Activated naive CD8-positive, alpha-beta T cell treated with anti-CD3 and anti-CD28 coated beads, Interleukin-2, amount 10 ng/mL, durations not matched to agents 7 days and 5 days (primary cell): ENCODE measurements at regions not wholly inside any gene's neighbourhood (a gene's known extent, or its start where the extent isn't known, plus 50 kb on each side); places are given as distances from the start of the nearest gene placed in this dataset.
A peak's percentile ranks its signal among the peaks of the same experiment; 100 is the strongest.

Experiments used
- ATAC-seq: fragments of 150-1000 bp; cut with Tn5 transposase; one replicate; pipeline ENCODE4 v1.10.0; 2021; ENCODE audit warnings: low read depth, moderate library complexity
- POLR2A ChIA-PET: fragments of 350-600 bp; sonication (Branson Sonifier 250); formaldehyde crosslinking; loops from one replicate; lab custom pipeline; 2021; ENCODE audit warnings: antibody characterized with exemption; lab: Charles Lee
- DNase-seq: peaks from one replicate; pipeline ENCODE4 v3.0.0; 2021
- H3K27ac Mint-ChIP-seq: one replicate; pipeline ENCODE4 v1.8.0; 2022; ENCODE audit warnings: mild to moderate bottlenecking, mixed read lengths
- H3K27me3 Mint-ChIP-seq: one replicate; pipeline ENCODE4 v1.8.0; 2022; ENCODE audit warnings: mild to moderate bottlenecking, moderate library complexity, mixed read lengths
- H3K36me3 Mint-ChIP-seq: one replicate; pipeline ENCODE4 v1.8.0; 2021; ENCODE audit warnings: mild to moderate bottlenecking, mixed read lengths
- H3K4me1 Mint-ChIP-seq: one replicate; pipeline ENCODE4 v1.8.0; 2021; ENCODE audit warnings: mixed read lengths
- H3K4me3 Mint-ChIP-seq: one replicate; pipeline ENCODE4 v1.8.0; 2022; ENCODE audit warnings: mild to moderate bottlenecking, moderate library complexity, mixed read lengths
- H3K9me3 Mint-ChIP-seq: one replicate; pipeline ENCODE4 v1.8.0; 2021; ENCODE audit warnings: mixed read lengths

DNA sequence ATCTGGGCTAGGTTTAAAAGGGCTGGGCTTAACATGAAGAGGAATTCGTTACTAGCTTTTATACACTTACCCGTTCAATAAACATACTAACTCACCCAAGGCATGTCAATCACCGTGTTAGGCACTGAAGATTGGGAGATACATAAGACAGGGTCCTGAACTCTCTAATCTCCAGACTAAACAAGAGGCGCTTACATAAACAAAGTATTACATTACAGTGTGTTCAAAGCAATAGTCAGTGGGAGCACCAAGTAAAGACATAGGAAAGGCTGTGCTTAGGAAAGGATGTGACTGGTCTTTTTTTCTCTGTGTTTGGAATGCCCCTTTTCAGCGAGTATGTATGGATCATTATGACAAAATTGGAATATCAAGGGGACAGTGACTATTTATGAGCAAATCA is 203.6 kb upstream of the ADRA1B start:
- no peak overlapping the region for H3K27ac Mint-ChIP-seq
- H3K27me3 Mint-ChIP-seq, result peaks cover 14% of the 10 kb centered on the region
- no peak overlapping the region for H3K4me3 Mint-ChIP-seq
- DNase-seq (no peak), ATAC-seq (no peak)
- no peaks in the 10 kb centered on the region for H3K36me3 Mint-ChIP-seq
- POLR2A ChIA-PET, result no interaction called here
- H3K9me3 Mint-ChIP-seq, result peaks cover 4% of the 10 kb centered on the region
- no peaks in the 10 kb centered on the region for H3K4me1 Mint-ChIP-seq

GRCh38 chr5:159713254-159713653 is 203.0 kb upstream of the ADRA1B start:
- Mint-ChIP-seq H3K27me3 (peaks cover 18% of the 10 kb centered on the region), H3K4me1 (no peaks in the 10 kb centered on the region), H3K4me3 (no peak overlapping the region), H3K9me3 (peaks cover 3% of the 10 kb centered on the region), H3K36me3 (no peaks in the 10 kb centered on the region), H3K27ac (no peak overlapping the region)
- POLR2A ChIA-PET, result no interaction called here
- DNase-seq, result no peak
- no peak for ATAC-seq

GRCh38 chr5:159713773-159714172 is 202.5 kb upstream of the ADRA1B start:
- POLR2A ChIA-PET, result no interaction called here
- Mint-ChIP-seq H3K4me3 (no peak overlapping the region), H3K27ac (no peak overlapping the region), H3K9me3 (peaks cover 3% of the 10 kb centered on the region), H3K36me3 (no peaks in the 10 kb centered on the region), H3K4me1 (no peaks in the 10 kb centered on the region), H3K27me3 (peaks cover 18% of the 10 kb centered on the region)
- DNase-seq, result no peak
- no peak for ATAC-seq

DNA sequence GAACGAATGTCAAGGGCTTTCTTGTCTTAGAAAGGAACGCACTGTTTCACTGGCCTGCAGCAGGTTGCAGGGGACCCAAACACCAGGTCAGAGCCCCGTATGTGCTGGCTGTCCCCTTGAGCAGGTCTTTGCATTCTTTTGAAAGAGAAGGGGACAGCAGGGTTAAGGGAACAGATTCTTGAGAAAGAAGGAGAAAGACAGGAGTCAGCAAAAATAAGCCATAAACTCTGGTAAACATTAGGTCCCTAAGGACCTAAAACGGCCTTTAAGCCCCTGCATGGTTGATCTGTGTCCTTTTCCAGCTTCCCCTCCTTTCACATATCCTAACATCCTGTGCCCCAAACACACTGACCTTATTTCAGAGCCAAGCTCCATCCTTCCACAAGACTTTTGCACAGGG is 190.8 kb upstream of the ADRA1B start:
- H3K4me1 Mint-ChIP-seq, result no peaks in the 10 kb centered on the region
- H3K9me3 Mint-ChIP-seq, result no peaks in the 10 kb centered on the region
- H3K27ac Mint-ChIP-seq, result no peak overlapping the region
- no peak overlapping the region for H3K4me3 Mint-ChIP-seq
- POLR2A ChIA-PET, result no interaction called here
- no peak for DNase-seq
- peaks cover 34% of the 10 kb centered on the region for H3K27me3 Mint-ChIP-seq
- no peaks in the 10 kb centered on the region for H3K36me3 Mint-ChIP-seq
- no peak for ATAC-seq

- Mint-ChIP-seq H3K4me1 (peaks cover 1% of the 10 kb centered on the region), H3K9me3 (no peaks in the 10 kb centered on the region), H3K27me3 (peaks cover 48% of the 10 kb centered on the region), H3K36me3 (no peaks in the 10 kb centered on the region), H3K4me3 (no peak overlapping the region), H3K27ac (no peak overlapping the region)
- POLR2A ChIA-PET, result no interaction called here
- DNase-seq (no peak), ATAC-seq (no peak)
Observed at GRCh38 chr5:159727167-159727566, 189.1 kb upstream of the ADRA1B start.

DNA sequence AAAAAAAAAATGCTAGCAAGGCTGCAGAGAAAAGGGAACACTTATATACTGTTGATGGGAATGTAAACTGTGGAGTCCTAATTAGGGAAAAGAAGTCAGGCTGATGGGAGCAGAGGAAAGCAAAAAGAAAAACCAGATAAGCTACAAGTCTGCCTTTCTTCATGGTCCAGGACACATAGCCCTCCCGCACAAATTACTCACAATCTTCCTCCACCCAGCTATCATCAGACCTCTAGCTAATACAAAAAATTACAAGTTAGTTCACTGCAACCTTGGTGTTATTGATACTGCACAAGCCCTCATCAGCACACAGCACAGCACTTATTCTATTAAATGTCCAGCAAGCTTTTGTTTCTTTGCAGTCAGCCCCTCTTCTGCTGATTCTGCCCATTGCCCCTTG is 186.0 kb upstream of the ADRA1B start:
- DNase-seq, result no peak
- H3K27me3 Mint-ChIP-seq, result peaks cover 52% of the 10 kb centered on the region
- no peak overlapping the region for H3K4me3 Mint-ChIP-seq
- H3K27ac Mint-ChIP-seq, result no peak overlapping the region
- no peak for ATAC-seq
- H3K4me1 Mint-ChIP-seq, result peaks cover 9% of the 10 kb centered on the region
- no peaks in the 10 kb centered on the region for H3K36me3 Mint-ChIP-seq
- POLR2A ChIA-PET, result no interaction called here
- no peaks in the 10 kb centered on the region for H3K9me3 Mint-ChIP-seq

- POLR2A ChIA-PET, result no interaction called here
- H3K27ac Mint-ChIP-seq, result no peak overlapping the region
- no peaks in the 10 kb centered on the region for H3K36me3 Mint-ChIP-seq
- H3K27me3 Mint-ChIP-seq, result peaks cover 50% of the 10 kb centered on the region
- DNase-seq, result no peak
- peak; percentile 47 for ATAC-seq
- peaks cover 9% of the 10 kb centered on the region for H3K4me1 Mint-ChIP-seq
- no peaks in the 10 kb centered on the region for H3K9me3 Mint-ChIP-seq
- H3K4me3 Mint-ChIP-seq, result no peak overlapping the region
Observed at GRCh38 chr5:159732220-159732619, 184.1 kb upstream of the ADRA1B start.

DNA sequence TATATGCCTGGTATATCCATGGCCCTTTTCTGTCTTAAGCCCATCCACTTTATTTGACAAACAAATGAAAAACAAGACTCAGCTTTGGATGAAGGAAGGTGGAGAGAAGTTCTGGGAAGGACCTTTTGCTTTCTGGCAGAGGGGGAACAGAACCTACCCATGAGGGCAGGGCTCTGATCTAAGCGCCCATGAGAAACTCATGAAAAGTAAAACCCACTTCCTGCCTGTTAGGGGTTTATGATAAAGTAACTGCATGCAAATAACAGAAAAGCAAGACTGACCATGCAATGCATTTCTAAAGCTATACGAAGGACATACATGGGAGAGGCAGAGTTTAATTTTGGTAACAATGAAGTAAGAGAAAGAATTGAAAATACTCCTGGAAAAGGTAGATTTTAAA is 181.9 kb upstream of the ADRA1B start:
- ATAC-seq, result no peak
- POLR2A ChIA-PET, result no interaction called here
- H3K27ac Mint-ChIP-seq, result no peak overlapping the region
- H3K4me3 Mint-ChIP-seq, result no peak overlapping the region
- no peaks in the 10 kb centered on the region for H3K9me3 Mint-ChIP-seq
- no peaks in the 10 kb centered on the region for H3K36me3 Mint-ChIP-seq
- peaks cover 9% of the 10 kb centered on the region for H3K4me1 Mint-ChIP-seq
- peaks cover 40% of the 10 kb centered on the region for H3K27me3 Mint-ChIP-seq
- no peak for DNase-seq

DNA sequence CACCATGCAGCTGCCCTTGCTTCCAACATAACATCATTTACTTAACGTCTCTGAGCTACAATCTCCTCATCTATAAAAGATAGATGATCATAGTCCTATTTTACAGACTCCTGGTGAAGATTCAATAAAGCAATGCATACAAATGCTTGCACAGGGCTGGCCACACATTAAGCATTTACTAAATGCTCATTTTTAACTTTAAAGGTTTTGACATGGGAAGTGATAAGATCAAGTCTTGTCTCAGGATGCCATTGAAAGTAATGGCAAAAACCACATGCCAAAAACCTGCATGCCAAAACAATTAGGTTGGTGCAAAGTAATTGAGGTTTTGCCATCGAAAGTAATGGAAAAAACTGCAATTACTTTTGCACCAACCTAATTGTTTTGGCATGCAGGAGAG is 181.2 kb upstream of the ADRA1B start:
- no peak for ATAC-seq
- no peaks in the 10 kb centered on the region for H3K9me3 Mint-ChIP-seq
- POLR2A ChIA-PET, result no interaction called here

DNA sequence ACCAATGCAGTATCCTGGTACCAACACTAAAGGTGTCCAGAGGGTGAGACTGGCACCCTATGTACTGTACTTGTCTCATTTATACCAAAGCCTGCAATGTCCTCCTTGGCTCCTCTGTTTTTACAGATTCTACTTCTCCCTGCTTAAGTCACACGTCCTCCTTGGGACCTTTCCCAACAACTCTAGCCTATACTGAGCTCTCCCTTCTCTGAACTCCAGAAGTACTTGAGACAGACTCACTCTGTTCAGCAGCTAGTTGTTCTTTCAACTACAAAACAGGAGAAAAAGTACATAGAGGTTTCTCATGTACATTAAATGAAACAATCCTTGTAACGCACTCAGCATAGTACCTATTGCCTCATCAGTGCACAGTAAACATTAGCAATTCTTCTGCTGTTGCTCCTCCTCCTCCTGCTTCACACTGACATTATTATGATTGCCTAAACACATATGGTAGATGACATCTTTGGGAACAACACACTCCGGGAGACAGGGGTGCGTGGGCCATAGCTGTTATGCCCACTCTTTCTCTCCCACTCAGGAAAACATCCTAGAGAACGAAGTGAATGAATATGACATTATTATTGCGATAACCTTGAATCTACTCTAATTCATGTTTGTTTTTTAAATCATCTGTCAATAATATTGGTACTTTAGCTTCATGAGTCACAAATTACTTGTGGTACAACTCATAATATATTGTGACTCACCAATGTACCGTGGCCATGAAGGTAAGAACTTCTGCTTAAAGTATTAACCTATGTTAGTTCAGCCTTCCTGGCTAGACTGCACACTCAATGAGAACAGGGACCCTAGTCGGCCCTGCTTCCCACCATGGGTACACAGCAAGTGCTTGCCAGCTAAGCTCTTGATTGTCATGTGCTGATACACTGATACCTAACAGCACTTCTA is 180.3 kb upstream of the ADRA1B start:
- Mint-ChIP-seq H3K36me3 (no peaks in the 10 kb centered on the region), H3K4me1 (peaks cover 9% of the 10 kb centered on the region), H3K27ac (no peak overlapping the region), H3K9me3 (peaks cover 3% of the 10 kb centered on the region), H3K27me3 (peaks cover 33% of the 10 kb centered on the region), H3K4me3 (no peak overlapping the region)
- no peak for ATAC-seq
- POLR2A ChIA-PET, result no interaction called here
- DNase-seq, result no peak

More for the DNA sequence above, 181.2 kb upstream of the ADRA1B start:
- Mint-ChIP-seq H3K4me3 (no peak overlapping the region), H3K4me1 (peaks cover 9% of the 10 kb centered on the region), H3K27me3 (peaks cover 37% of the 10 kb centered on the region), H3K27ac (no peak overlapping the region), H3K36me3 (no peaks in the 10 kb centered on the region)
- DNase-seq, result no peak

- ATAC-seq (no peak), DNase-seq (no peak)
- Mint-ChIP-seq H3K27me3 (peaks cover 26% of the 10 kb centered on the region), H3K4me1 (peaks cover 9% of the 10 kb centered on the region), H3K36me3 (no peaks in the 10 kb centered on the region), H3K9me3 (peaks cover 3% of the 10 kb centered on the region), H3K27ac (no peak overlapping the region), H3K4me3 (no peak overlapping the region)
- POLR2A ChIA-PET, result no interaction called here
Observed at GRCh38 chr5:159736844-159737243, 179.4 kb upstream of the ADRA1B start.

DNA sequence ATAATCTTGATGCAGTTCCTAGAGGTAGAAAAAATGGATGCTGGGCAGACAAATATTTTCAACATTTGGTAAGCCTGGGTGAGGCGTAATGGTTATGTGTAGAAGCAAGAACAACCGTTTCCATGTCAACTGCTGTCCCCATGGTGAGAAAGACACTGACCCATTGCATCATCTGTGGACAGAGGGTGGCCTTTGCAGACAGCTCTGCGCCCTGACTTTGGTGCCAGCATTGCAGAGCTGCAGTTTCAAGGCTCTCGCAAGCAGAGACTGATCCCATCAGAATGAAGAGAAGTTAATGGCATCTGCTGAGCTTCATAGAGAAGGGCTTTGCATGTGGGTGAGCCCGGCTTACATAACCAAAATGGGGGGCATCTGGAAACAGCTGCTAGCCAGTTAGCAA is 179.0 kb upstream of the ADRA1B start:
- Mint-ChIP-seq H3K4me1 (peaks cover 7% of the 10 kb centered on the region), H3K36me3 (no peaks in the 10 kb centered on the region), H3K9me3 (peaks cover 3% of the 10 kb centered on the region), H3K4me3 (no peak overlapping the region), H3K27ac (no peak overlapping the region), H3K27me3 (peaks cover 23% of the 10 kb centered on the region)
- no peak for DNase-seq
- no peak for ATAC-seq
- POLR2A ChIA-PET, result no interaction called here

DNA sequence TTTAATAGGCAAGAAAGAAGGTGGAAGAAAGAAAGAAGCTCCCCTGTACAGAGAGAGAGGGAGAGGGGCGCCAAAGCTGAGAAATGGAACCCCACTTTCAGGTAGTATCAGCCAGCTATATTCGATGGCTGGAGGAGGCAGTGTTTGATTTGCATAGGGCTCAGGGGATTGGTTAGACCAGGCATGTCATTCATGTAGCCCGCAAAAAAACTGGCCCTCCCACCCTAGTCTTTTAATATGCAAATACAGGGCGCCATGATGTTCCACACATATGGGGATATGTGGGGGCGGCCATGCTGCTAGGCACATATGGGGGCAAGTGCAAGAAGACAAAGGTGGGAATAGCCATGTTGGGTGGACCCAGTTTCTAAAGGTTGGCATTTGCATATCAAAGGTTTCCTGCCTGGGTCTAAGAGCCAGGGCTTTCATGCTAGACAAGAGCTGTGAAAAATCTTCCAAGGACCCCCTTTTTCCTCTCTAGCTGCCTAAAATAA is 174.4 kb upstream of the ADRA1B start:
- ATAC-seq (no peak), DNase-seq (no peak)
- no peak overlapping the region for H3K4me3 Mint-ChIP-seq
- POLR2A ChIA-PET, result interaction anchor here (0.7 kb wide), 1 partner anchor 463 kb away, joined by 3 read pairs; no protein-coding TSS in a partner anchor
- no peaks in the 10 kb centered on the region for H3K36me3 Mint-ChIP-seq
- H3K9me3 Mint-ChIP-seq, result peaks cover 4% of the 10 kb centered on the region
- H3K27ac Mint-ChIP-seq, result no peak overlapping the region
- peaks cover 14% of the 10 kb centered on the region for H3K27me3 Mint-ChIP-seq
- H3K4me1 Mint-ChIP-seq, result no peaks in the 10 kb centered on the region

DNA sequence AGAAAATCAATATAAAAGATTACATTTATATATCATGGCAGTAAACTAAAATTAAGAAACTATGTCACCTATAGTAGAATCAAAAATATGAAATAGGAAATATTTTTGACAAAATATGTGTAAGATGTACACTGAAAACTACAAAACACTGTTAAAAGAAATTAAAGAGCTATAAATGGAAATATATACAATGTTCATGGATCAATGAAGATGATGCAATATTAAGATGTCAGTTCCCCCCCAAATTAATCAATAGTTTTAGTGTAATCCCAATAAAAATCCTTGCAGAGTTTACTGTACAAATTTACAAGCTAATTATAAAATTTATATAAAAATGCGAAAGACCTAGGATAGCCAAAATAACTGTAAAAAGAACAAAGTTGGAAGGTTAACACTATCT is 173.0 kb upstream of the ADRA1B start:
- POLR2A ChIA-PET, result no interaction called here
- ATAC-seq (no peak), DNase-seq (no peak)
- H3K9me3 Mint-ChIP-seq, result peaks cover 4% of the 10 kb centered on the region
- H3K27me3 Mint-ChIP-seq, result peaks cover 17% of the 10 kb centered on the region
- no peaks in the 10 kb centered on the region for H3K36me3 Mint-ChIP-seq
- no peaks in the 10 kb centered on the region for H3K4me1 Mint-ChIP-seq
- no peak overlapping the region for H3K4me3 Mint-ChIP-seq
- no peak overlapping the region for H3K27ac Mint-ChIP-seq
